ENCODE measurements at regions not wholly inside any gene's neighbourhood (a gene's known extent, or its start where the extent isn't known, plus 50 kb on each side); places are given as distances from the start of the nearest gene placed in this dataset.
A peak's percentile ranks its signal among the peaks of the same experiment; 100 is the strongest.

GRCh38 chr9:96141666-96142065 is 160.3 kb downstream of the HSD17B3 start:
- WGBS (ENCODE audit: insufficient coverage, low lambda C conversion rate): no CpG with 5 or more reads among the region's 5 CpGs
- no peaks in the 10 kb centered on the region for H3K9me3 ChIP-seq (ENCODE audit: control insufficient read depth, low read depth, low read length)
- H3K4me1 ChIP-seq (ENCODE audit: control insufficient read depth, insufficient read depth, low read length): peaks cover 11% of the 10 kb centered on the region
- H3K27me3 ChIP-seq (ENCODE audit: control insufficient read depth, insufficient read depth, low read length): no peaks in the 10 kb centered on the region
- no peaks in the 10 kb centered on the region for H3K36me3 ChIP-seq (ENCODE audit: control insufficient read depth, insufficient read depth, low read length)
- no peak overlapping the region for H3K4me3 ChIP-seq (ENCODE audit: low read length)
- H3K27ac ChIP-seq (ENCODE audit: low read length): peak overlapping the region; percentile 21
- DNase-seq: no peak

GRCh38 chr9:96141128-96141474 is 160.9 kb downstream of the HSD17B3 start:
- Histone ChIP-seq H3K4me1 (ENCODE audit: control insufficient read depth, insufficient read depth, low read length) (peaks cover 13% of the 10 kb centered on the region), H3K9me3 (ENCODE audit: control insufficient read depth, low read depth, low read length) (no peaks in the 10 kb centered on the region), H3K27ac (ENCODE audit: low read length) (peak overlapping the region; percentile 68), H3K36me3 (ENCODE audit: control insufficient read depth, insufficient read depth, low read length) (no peaks in the 10 kb centered on the region), H3K27me3 (ENCODE audit: control insufficient read depth, insufficient read depth, low read length) (no peaks in the 10 kb centered on the region), H3K4me3 (ENCODE audit: low read length) (no peak overlapping the region)
- DNase-seq: no peak
- 90% methylated on average over 2 of the region's 11 CpGs for WGBS (ENCODE audit: insufficient coverage, low lambda C conversion rate)

- peaks cover 13% of the 10 kb centered on the region for H3K4me1 ChIP-seq (ENCODE audit: control insufficient read depth, insufficient read depth, low read length)
- no peak overlapping the region for H3K4me3 ChIP-seq (ENCODE audit: low read length)
- DNase-seq: peak in 1 of 2 donors; percentile 48
- no peaks in the 10 kb centered on the region for H3K9me3 ChIP-seq (ENCODE audit: control insufficient read depth, low read depth, low read length)
- H3K36me3 ChIP-seq (ENCODE audit: control insufficient read depth, insufficient read depth, low read length): no peaks in the 10 kb centered on the region
- peak overlapping the region; percentile 68 for H3K27ac ChIP-seq (ENCODE audit: low read length)
- H3K27me3 ChIP-seq (ENCODE audit: control insufficient read depth, insufficient read depth, low read length): no peaks in the 10 kb centered on the region
- no CpG with 5 or more reads among the region's 32 CpGs for WGBS (ENCODE audit: insufficient coverage, low lambda C conversion rate)
These were observed 161.5 kb downstream of the HSD17B3 start for GRCh38 chr9:96140296-96141127.

GRCh38 chr9:96139592-96140295 is 162.2 kb downstream of the HSD17B3 start:
- Histone ChIP-seq H3K4me3 (ENCODE audit: low read length) (no peak overlapping the region), H3K36me3 (ENCODE audit: control insufficient read depth, insufficient read depth, low read length) (no peaks in the 10 kb centered on the region), H3K27me3 (ENCODE audit: control insufficient read depth, insufficient read depth, low read length) (no peaks in the 10 kb centered on the region), H3K4me1 (ENCODE audit: control insufficient read depth, insufficient read depth, low read length) (peaks cover 13% of the 10 kb centered on the region), H3K9me3 (ENCODE audit: control insufficient read depth, low read depth, low read length) (no peaks in the 10 kb centered on the region), H3K27ac (ENCODE audit: low read length) (peak overlapping the region; percentile 68)
- no CpG with 5 or more reads among the region's 15 CpGs for WGBS (ENCODE audit: insufficient coverage, low lambda C conversion rate)
- peak; percentile 48 to 66 for DNase-seq

GRCh38 chr9:96138616-96139015 is 163.4 kb downstream of the HSD17B3 start:
- H3K36me3 ChIP-seq (ENCODE audit: control insufficient read depth, insufficient read depth, low read length): no peaks in the 10 kb centered on the region
- no peaks in the 10 kb centered on the region for H3K9me3 ChIP-seq (ENCODE audit: control insufficient read depth, low read depth, low read length)
- DNase-seq: no peak
- no peak overlapping the region for H3K4me3 ChIP-seq (ENCODE audit: low read length)
- no peaks in the 10 kb centered on the region for H3K27me3 ChIP-seq (ENCODE audit: control insufficient read depth, insufficient read depth, low read length)
- H3K27ac ChIP-seq (ENCODE audit: low read length): peak overlapping the region; percentile 16
- WGBS (ENCODE audit: insufficient coverage, low lambda C conversion rate): 90% methylated on average over 2 of the region's 3 CpGs
- peaks cover 13% of the 10 kb centered on the region for H3K4me1 ChIP-seq (ENCODE audit: control insufficient read depth, insufficient read depth, low read length)

- Histone ChIP-seq H3K4me1 (ENCODE audit: control insufficient read depth, insufficient read depth, low read length) (peaks cover 13% of the 10 kb centered on the region), H3K27ac (ENCODE audit: low read length) (peak overlapping the region; percentile 70), H3K9me3 (ENCODE audit: control insufficient read depth, low read depth, low read length) (no peaks in the 10 kb centered on the region), H3K4me3 (ENCODE audit: low read length) (peak overlapping the region; percentile 3), H3K36me3 (ENCODE audit: control insufficient read depth, insufficient read depth, low read length) (no peaks in the 10 kb centered on the region), H3K27me3 (ENCODE audit: control insufficient read depth, insufficient read depth, low read length) (no peaks in the 10 kb centered on the region)
- DNase-seq: no peak
- no CpG with 5 or more reads among the region's 6 CpGs for WGBS (ENCODE audit: insufficient coverage, low lambda C conversion rate)
These were observed 164.1 kb downstream of the HSD17B3 start for GRCh38 chr9:96137671-96138429.

- H3K27ac ChIP-seq (ENCODE audit: low read length): peak overlapping the region; percentile 70
- no peaks in the 10 kb centered on the region for H3K27me3 ChIP-seq (ENCODE audit: control insufficient read depth, insufficient read depth, low read length)
- peak; percentile 40 to 78 for DNase-seq
- no peaks in the 10 kb centered on the region for H3K36me3 ChIP-seq (ENCODE audit: control insufficient read depth, insufficient read depth, low read length)
- peak overlapping the region; percentile 3 for H3K4me3 ChIP-seq (ENCODE audit: low read length)
- no peaks in the 10 kb centered on the region for H3K9me3 ChIP-seq (ENCODE audit: control insufficient read depth, low read depth, low read length)
- WGBS (ENCODE audit: insufficient coverage, low lambda C conversion rate): no CpG with 5 or more reads among the region's 8 CpGs
- peaks cover 13% of the 10 kb centered on the region for H3K4me1 ChIP-seq (ENCODE audit: control insufficient read depth, insufficient read depth, low read length)
These were observed 164.8 kb downstream of the HSD17B3 start for GRCh38 chr9:96136992-96137670.

GRCh38 chr9:96135753-96136290 is 166.2 kb downstream of the HSD17B3 start:
- WGBS (ENCODE audit: insufficient coverage, low lambda C conversion rate): 100% methylated on average over 1 of the region's 3 CpGs
- H3K4me1 ChIP-seq (ENCODE audit: control insufficient read depth, insufficient read depth, low read length): peaks cover 13% of the 10 kb centered on the region
- H3K27ac ChIP-seq (ENCODE audit: low read length): no peak overlapping the region
- DNase-seq: no peak
- no peaks in the 10 kb centered on the region for H3K36me3 ChIP-seq (ENCODE audit: control insufficient read depth, insufficient read depth, low read length)
- H3K4me3 ChIP-seq (ENCODE audit: low read length): no peak overlapping the region
- no peaks in the 10 kb centered on the region for H3K9me3 ChIP-seq (ENCODE audit: control insufficient read depth, low read depth, low read length)
- no peaks in the 10 kb centered on the region for H3K27me3 ChIP-seq (ENCODE audit: control insufficient read depth, insufficient read depth, low read length)

GRCh38 chr9:96135076-96135752 is 166.8 kb downstream of the HSD17B3 start:
- H3K27ac ChIP-seq (ENCODE audit: low read length): no peak overlapping the region
- no peaks in the 10 kb centered on the region for H3K27me3 ChIP-seq (ENCODE audit: control insufficient read depth, insufficient read depth, low read length)
- H3K4me3 ChIP-seq (ENCODE audit: low read length): no peak overlapping the region
- WGBS (ENCODE audit: insufficient coverage, low lambda C conversion rate): 60% methylated on average over 3 of the region's 9 CpGs
- no peaks in the 10 kb centered on the region for H3K9me3 ChIP-seq (ENCODE audit: control insufficient read depth, low read depth, low read length)
- DNase-seq: no peak
- H3K4me1 ChIP-seq (ENCODE audit: control insufficient read depth, insufficient read depth, low read length): peaks cover 13% of the 10 kb centered on the region
- no peaks in the 10 kb centered on the region for H3K36me3 ChIP-seq (ENCODE audit: control insufficient read depth, insufficient read depth, low read length)

Measured in large intestine (tissue), 3 donors.